ENCODE measurements at regions not wholly inside any gene's neighbourhood (a gene's known extent, or its start where the extent isn't known, plus 50 kb on each side); places are given as distances from the start of the nearest gene placed in this dataset.

DNA sequence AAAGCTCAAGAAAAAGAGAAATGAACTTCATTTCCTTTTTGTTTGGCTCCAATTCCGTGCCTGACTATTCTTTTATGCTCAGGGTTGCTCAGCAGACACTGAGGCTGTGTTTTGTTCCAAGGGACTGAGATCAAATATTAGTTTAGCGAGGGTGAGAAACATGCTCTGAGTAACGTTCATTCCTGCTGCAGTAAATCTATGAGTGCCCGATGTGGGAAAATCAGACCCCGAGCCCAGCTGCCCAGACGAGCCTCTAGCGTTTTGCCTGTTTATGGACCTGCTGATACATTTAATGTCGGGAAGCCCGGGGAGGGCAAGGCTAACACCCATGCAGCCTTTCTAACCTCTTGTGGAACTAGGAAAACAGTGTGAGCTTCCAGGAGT lies 119.2 kb downstream of the VAPA start:
- no peak for DNase-seq (ENCODE audit: low read depth)

DNA sequence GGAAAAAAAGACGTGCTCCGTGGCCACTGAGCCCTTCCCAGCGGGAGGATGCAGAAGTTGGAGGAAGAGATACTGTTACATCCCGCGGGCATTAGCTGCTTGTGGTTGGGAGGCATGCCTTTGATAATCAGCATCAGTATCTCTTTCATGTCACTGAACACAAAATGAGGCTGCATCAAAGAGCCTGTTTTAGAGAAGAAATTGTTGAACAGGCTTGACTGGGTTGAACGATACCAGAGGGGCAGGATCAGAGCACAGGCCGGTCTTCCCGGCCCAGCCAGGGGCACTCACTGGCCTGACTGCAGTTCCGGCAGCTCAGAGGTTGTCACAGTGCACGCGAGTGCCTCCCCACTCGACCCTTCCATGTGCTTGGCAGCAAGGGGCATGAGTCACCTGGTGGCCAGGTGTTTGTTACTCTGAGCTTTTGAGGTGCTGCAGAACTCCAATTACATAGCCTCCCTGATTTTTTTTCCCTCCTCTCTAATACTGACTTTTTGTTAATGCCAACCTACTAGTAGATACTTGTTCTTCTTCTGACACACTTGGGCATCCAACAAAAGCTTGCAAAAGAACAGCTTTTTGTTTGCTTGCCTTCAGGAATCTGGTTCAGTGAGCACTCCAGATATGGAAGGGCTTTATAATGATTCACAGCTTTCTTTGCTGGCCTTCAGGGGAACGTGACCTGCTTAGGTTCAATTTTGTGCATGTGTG lies 121.6 kb downstream of the VAPA start:
- DNase-seq (ENCODE audit: low read depth): no peak

DNA sequence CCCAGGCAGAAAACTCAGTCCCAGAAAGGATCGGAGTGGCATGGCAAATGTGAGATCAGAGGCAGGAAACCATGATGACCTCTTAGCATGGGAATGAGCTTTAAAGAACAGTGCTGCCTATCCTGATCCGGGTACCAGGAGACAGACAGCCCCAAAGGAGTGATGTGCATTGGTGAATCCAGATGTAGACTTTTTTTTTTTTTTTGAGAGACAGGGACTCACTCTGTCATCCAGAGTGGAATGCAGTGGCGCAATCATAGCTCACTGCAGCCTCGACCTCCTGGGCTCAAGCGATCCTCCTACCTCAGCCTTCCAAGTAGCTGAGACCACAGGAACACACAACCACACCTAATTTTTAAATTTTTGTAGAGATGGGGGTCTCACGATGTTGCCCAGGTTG lies 122.7 kb downstream of the VAPA start:
- no peak for DNase-seq (ENCODE audit: low read depth)

DNA sequence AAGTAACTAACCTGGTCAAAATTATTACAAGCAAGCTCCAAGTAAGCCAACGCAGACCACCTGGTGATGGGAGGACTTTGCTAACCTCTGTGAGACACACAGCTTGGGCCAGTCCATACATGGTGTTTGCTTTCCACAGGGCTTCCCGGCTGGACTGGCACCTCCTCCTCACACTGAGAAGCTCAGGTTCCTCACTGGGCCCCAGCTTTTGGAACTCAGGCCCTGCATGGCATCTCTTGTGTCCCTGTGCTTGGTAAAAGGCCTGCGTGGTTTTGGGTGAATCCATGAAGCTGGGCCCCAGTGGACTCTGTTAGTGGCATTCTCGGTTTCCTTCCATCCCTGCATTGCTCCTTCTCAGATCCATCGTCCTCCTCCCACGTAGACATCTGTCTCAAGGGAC lies 123.4 kb downstream of the VAPA start:
- no peak for DNase-seq (ENCODE audit: low read depth)

DNA sequence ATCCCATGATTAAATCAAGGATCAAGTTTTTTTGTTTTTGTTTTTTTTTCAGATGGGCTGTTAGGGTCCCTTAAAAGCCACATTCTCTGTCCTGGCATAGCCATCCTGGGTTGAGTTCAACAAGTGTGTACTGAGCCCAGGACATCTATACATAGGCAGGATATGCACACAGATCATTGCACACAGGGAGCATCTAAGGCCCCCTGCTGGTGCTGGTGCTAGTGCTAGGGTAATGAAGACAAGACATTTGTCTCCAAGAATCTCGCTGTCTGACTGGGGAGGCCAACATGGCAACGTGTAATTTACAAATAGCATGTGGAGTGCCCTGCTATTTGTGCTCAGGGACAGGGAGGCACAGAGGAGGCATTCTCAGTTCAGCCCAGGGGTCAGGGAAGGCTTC lies 124.5 kb downstream of the VAPA start:
- no peak for DNase-seq (ENCODE audit: low read depth)

DNA sequence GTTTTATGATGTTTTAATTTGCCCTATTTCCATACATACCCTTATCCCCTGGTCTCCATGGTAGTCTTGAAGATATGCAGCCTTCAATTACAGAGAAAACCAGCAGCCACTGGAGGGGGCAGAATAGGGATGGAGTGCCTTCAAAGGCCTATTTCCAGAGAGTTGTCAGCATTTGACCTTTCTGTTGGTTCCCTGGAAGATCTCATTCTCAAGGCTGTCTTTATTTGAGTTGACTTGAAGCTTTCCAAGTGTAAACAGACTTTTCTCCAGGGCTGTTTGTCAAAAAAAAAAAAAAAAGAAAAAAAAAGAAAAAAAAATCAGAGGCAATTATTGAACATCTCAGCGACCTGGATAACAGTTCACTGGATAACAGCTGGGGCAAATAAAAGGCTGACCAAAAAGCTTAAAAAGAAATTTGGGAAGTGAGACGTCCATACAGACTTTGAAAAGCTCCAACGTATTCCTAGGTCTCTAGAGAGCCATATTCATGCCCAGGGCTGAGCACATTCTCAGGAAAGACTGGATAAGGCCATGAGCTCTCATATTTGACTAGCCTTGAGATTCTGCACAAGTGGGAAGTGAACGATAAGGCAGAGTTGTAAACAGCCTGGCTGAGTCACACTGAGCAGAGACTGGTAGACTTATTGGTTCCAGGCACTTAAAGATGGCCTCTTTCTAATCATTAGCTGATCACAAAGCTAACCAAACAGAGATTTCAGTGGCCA lies 126.6 kb downstream of the VAPA start:
- DNase-seq (ENCODE audit: low read depth): no peak

DNA sequence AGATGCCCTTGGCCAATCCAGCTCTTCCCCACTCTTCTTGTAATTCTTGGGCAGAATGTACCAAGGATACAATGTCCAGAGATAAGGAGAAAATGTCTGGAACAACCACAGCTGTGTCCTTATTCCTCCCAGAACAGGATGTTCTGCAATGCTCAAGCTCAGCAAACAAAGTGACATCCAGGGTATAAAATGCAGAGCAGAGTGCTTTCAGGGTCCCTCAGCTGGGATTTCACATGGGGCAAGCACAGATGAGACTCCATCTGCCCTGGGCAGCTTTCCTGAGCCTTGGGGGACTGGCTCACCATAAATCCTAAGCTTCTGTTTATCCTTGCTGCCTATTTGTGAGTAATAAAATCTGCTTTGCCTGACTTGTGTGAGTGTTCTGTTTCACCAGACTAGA lies 127.4 kb downstream of the VAPA start:
- no peak for DNase-seq (ENCODE audit: low read depth)

DNA sequence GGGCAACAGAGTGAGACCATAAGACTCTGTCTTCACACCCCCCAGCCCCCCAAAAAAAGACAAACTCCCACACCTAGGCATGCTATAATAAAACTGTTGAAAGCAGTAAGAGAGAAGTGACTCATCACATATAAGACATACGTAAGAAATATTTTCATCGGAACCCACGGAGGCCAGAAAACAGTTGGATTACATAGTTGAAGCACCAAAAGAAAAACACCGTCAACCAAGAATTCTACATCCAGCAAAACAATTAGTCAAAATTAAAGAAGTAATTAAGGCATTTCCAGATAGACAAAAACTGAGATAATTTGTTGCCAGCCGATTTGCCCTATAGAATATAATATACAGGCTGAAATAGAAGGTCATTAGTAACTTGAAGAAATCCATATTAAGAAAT lies 128.7 kb downstream of the VAPA start:
- no peak for DNase-seq (ENCODE audit: low read depth)

DNA sequence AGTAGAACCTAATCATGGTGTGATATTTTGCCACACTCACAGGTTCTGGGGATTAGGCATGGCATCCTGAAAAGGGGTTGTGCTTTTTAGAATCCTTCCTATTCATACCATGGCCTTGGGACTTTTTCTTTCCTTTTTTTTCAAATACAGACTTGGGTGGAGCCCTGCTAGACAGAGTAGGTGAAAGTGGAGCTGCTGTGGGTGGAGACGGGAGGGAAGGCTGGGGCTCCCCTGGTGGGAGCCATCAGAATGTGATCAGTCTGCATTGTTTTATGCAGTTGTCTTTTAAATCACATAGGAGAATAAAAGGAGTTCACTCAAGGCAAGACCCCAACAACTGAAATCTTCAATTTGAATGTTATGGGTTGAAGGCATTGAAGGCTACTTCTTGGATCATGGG lies 130.2 kb downstream of the VAPA start:
- DNase-seq (ENCODE audit: low read depth): no peak

DNA sequence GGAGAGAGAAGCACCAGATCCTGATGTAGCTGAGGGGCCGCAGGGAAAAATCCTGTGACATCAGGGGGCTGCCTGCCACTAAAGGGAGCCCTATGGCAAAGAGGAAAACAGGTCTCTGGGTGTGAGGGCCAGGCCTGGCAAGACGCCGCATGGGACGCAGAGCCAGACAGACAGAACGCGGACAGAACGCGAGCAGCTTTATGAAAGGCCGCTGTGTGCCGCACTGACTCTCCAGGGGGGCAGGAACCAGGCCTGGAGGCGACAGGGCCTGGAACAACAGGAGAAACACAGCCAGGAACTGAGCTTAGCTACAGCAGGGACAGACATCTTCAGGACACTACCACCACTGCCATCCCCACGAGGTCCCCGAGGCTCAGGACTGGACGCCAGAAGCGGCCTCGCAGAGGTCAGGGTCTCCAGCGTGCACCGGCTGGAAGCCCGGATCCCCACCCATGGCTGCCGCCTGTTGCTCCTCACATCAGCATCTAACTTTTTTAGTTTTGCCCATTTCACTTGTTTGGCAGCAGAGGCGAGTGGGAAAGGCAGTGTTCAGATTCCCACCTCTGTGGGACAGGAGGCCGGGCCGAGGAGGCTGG lies 131.6 kb downstream of the VAPA start:
- DNase-seq (ENCODE audit: low read depth): no peak

DNA sequence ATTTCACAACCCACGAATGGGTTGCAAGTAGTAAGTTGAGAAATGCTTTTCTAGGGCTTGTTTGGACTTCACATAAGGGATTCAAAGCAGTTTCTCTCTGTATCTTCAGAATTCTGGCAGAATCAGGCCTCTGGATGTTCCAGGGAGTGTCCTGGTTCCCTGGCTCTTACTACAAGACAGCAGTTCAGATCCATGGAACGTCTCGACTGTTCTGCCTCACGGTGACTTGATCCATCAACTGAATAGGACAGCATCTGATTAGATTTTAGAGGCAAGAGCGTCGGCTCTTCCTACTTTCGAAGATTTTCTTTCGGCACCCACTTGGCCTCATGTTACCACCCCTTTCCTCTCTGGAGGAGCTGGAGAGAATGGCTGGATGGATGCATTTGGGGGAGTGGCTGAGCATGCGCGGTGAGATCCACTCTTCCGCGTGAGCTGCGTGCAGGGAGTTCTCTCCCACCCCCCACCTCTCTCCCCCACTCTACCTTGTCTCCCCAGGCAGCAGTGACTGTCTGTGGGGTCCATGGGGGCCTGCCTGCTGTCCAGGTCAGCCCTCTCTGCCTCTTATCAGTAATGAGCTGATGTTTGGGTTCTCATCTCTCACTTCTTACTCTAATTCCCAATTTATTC lies 132.5 kb downstream of the VAPA start:
- no peak for DNase-seq (ENCODE audit: low read depth)

DNA sequence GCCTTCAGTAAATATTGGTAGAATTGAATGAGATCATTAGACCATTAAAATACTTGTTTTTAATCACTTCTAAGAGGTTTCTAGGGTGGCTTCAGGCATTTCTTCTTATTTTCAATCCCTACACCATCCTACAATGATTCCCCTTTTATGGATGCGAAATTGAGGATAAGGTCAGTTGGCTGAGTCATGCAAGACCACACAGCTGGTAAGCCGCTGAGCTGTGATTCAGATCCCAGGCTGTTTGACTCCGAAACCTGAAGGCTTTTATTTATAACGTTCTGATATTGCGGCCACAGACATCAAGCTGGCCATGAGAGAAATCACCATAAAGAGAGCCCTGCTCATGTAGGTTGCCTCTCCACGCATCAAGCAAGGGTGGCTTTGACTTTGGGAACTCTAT lies 133.4 kb downstream of the VAPA start:
- no peak for DNase-seq (ENCODE audit: low read depth)

DNA sequence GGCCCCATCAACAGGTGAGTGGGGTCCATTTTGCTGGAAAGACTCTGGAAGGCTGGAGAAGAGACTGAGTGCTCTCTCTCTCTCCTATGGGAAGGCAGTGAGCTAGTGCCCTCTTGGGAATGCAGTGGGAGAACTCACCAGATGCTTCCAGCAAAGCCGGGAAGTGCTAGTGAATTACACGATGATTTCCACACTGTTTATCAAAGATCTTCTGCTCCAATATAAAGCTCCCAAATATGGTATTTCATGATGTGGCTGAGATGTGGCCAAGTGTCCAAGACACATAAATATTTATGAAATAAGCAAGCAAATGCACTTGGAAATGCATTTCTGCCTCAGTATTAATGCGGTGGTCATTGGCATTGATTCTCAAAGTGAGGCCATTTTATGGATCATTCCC lies 135.9 kb downstream of the VAPA start:
- DNase-seq (ENCODE audit: low read depth): no peak

DNA sequence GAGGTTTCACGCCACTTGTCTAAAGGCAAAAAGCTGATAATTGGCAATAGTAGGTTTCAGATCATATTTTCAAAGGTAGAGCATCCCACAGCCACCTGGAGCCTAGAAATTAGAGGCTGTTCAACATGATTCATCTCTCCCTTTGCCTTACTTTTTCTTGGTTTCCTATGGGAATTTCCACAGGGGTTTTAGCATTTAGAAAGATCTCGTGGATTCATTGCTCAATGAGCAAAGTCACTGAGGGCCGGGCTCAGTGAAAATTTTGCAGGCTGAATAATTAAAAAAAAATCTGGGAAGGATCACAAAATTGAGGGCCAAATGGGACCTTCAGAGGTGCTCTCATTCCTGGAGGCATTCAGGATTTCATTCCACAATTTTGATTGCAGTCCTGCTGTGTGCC lies 137.1 kb downstream of the VAPA start:
- no peak for DNase-seq (ENCODE audit: low read depth)

DNA sequence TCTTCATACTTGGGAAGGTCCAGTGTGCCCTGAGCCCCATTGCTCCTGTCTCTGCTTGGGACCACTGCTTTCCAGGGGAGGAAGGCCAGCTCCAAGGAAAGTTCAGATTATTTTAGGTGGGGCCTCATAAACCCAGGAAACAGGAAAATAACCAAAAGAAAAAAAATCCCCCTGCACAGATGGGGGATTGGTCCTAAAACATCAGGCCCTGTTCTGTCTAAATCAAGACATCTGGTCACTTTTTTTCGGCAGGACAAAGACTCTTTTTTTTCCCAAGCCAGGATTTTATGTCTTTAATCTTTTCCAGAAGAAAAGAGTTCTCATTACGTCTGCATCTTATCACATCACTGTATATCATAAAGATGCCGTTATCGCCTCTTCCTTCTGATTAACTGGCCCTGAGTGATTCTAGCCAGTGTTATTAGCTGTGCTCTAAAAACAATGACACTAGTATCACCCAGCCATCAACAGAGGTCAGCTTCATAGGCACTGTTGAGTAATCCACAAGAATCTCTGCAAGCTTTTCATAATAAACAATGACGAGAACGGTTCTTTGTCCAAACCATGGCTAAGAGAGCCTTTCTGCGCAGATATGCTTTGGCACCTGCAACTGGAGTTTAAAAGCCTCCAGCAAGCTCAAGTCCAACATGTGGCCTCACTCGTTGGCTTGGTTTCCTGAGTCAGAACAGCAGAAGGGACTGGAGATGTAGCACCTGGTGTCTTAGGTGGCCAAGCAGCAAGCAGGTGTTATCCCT lies 138.2 kb downstream of the VAPA start:
- DNase-seq (ENCODE audit: low read depth): no peak

DNA sequence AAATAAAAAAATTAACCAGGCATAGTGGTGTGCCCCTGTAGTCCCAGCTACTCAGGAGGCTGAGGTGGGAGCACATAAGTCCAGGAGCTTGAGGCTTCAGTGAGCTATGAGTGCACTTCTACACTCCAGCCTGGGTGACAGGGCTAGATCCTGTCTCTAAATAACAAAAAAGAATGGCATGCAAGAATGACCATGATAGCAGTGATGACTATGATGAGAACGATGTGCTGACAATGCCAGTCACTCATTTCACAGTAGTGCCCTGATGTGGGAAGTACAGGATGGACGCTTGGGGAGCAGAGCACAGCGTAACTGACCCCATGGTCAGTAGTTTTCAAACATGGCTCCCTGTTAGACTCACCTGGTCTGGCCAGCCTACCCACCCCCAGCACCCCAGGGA lies 139.1 kb downstream of the VAPA start:
- no peak for DNase-seq (ENCODE audit: low read depth)

DNA sequence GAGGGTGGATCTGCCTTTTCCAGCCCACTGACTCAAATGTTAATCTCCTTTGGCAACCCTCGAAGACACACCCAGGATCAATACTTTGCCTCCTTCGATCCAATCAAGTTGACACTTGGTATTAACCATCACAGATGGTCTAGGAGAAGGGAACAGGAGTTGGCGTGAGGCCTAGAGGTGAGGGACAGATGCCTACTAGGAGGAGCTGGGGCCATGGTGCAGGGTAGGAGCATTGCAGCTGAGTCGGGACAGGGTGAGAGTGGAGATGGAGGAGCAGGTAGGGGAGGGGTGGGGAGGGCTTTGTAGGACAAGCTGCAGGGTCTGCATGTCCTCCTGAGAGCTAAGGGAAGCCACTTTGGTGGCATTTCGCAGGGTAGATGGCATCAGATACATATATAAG lies 140.0 kb downstream of the VAPA start:
- DNase-seq (ENCODE audit: low read depth): no peak

DNA sequence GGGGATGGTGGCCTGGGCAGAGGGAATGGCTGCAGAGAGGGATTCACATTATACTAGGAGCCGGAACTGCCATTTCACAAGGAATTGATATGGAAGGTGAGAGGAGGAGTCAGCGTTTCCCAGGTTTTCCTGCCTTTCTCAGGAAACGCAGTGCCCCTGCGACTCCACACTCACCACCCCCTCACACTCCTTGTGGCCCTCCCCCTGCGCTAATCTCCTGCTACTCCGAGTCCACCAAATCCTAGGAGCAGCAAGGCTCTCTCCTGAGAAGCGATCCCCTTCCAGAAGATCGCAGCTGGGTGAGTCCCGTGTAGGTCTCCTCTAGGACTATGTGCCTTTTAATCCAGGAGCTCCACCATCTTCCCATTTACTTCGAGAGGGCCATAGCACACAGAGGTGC lies 140.6 kb downstream of the VAPA start:
- no peak for DNase-seq (ENCODE audit: low read depth)

DNA sequence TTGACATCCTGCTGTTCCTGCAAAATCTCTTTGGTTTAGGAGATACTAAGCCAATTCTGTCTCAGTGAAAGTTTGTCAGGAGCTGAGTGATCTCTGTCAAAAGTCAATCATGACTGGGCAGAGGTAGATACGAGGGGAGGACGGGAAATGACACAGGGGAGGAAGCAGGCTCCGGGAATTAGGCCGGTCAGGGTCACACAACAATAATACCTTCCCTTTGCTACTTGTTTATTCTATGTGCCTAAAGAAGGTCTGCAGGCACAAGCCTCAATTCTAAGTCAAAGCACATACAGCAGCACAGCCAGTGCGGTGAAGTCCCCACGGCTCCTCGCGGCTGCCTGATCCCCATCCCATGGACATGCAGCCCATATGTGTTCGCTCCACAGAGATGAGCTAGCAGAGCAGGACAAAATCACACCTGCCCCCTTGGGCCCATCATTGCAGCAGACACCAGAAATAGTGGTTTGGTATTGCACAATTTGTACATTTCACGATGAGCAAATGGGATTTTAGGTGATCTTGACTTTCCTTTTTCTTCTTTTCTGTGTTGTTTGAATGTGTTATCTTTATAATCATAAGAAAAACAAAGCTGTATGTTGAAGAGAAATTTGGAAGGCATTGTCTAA lies 141.4 kb downstream of the VAPA start:
- no peak for DNase-seq (ENCODE audit: low read depth)

DNA sequence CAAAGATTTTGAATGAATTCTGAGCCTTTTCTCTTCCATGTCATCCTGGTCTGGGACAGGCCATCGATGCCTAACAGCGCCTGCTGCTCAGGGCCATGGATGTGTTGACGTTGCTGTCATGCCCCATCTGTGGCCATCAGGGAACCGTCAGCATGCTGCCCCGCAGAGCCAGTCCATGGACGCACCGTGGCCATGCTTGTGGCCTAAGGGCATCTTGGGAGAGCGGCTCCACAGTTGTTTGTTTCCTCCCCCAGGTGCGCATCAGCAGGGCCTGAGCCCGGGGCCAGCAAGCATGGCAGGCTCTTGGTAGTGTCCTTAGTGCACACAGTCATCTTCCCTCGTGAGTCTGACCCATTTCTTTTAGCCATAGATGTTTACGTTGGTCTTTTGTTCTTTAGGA lies 142.7 kb downstream of the VAPA start:
- DNase-seq (ENCODE audit: low read depth): no peak

DNA sequence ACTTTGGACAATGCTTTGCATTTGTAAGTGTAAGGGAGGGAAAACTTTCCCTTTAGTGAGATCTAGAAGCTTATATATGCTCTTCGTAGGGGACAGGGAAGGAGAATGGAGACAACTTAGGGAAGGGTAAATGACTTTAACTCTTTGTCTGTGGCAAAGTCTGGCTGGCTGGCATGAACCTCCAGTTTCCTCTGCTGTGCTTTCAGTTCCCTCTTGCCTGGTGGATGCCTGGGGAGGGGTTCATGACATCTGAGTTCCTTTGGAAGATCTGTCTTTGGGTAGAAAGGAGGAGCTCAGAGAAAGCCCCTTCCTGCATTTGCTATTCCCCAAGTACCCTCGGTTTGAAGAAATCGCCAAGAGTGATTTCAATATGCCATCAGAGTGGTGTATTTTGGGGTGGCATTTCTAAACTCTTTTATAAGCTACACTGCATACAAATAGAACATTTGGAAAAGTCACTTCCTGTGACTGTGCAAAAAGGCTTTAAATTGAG lies 143.6 kb downstream of the VAPA start:
- no peak for DNase-seq (ENCODE audit: low read depth)
